MM.1S (cell line): ENCODE measurements at regions not wholly inside any gene's neighbourhood (a gene's known extent, or its start where the extent isn't known, plus 50 kb on each side); places are given as distances from the start of the nearest gene placed in this dataset.

ENCODE experiments used
- CTCF ChIP-seq: fragments of 300-600 bp; sonication (generic); IDR thresholded peaks from 2 replicates; pipeline ENCODE4 v1.5.1; 2016; ENCODE audit warnings: antibody characterized with exemption, low read length, mixed read lengths
- EZH2phosphoT487 ChIP-seq: fragments of 300-600 bp; sonication (generic); IDR thresholded peaks from 2 replicates; pipeline ENCODE4 v1.6.1; 2018; ENCODE audit warnings: antibody characterized with exemption, low read length

GRCh38 chr14:56065621-56066290 is 52.5 kb upstream of the PELI2 start:
- no peak for TF ChIP-seq EZH2phosphoT487
- no peak for TF ChIP-seq CTCF
